ENCODE measurements at regions not wholly inside any gene's neighbourhood (a gene's known extent, or its start where the extent isn't known, plus 50 kb on each side); places are given as distances from the start of the nearest gene placed in this dataset.

DNA sequence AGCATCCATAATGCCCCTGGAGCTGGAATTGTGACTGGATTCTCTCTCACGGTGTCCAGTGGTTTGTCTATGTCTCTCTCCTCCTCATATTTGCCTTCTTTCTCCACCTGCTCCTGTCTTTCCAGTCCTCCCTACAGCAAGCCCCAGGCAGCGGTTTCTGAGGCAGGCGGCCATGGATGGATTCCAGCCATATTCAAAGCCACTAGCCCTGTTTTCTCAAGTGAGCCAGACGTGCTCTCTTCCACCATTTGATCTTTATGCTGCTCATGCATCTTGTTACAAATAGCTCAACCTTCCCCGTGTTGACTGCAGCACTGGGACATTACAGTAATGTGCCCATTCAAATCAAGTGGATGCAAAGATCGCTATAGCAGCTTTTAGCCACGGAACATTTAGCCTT, 387.2 kb upstream of the PODXL start:
- WGBS, 2 experiments (ENCODE audit: extremely low coverage in 2 of 2, insufficient read length in 1 of 2), result 64% methylated on average over 6 of the region's 7 CpGs; no CpG with 5 or more reads in 1 of the 2 experiments

More for the DNA sequence above, 387.2 kb upstream of the PODXL start:
- in situ Hi-C loops (cut with MboI; ENCODE audit: low sequenced_read_pairs), result no loop called here
- no peak overlapping the region for H2BK5ac ChIP-seq (ENCODE audit: low read depth, low read length, poor library complexity, severe bottlenecking)
- no peak overlapping the region for H2BK20ac ChIP-seq (ENCODE audit: low read depth, low read length)
- H3K36me3 ChIP-seq (ENCODE audit: control insufficient read depth, insufficient read depth, low read length), result no peaks in the 10 kb centered on the region
- H3K4me3 ChIP-seq (ENCODE audit: insufficient read depth, low read depth, low read length), result no peak overlapping the region
- H3K27ac ChIP-seq (ENCODE audit: insufficient read depth, low read length), result no peak overlapping the region
- peaks cover 6% of the 10 kb centered on the region for H3K27me3 ChIP-seq (ENCODE audit: control insufficient read depth, insufficient read depth, low read length)
- no peak overlapping the region for H2BK15ac ChIP-seq (ENCODE audit: low read depth, low read length)
- no peak overlapping the region for H3K9ac ChIP-seq (ENCODE audit: low read depth, low read length)
- H2AFZ ChIP-seq (replicated peaks; ENCODE audit: low read length, poor library complexity), result no peak overlapping the region
- no peak overlapping the region for H3K56ac ChIP-seq (ENCODE audit: extremely low read depth, insufficient read depth, low read length)
- TF ChIP-seq POLR2A (IDR thresholded peaks at IDR 0.05; ENCODE audit: low read depth, low read length) (no peak), CEBPB (IDR thresholded peaks at IDR 0.05; ENCODE audit: low read depth, low read length) (no peak)
- TF ChIP-seq, protein P1, sequence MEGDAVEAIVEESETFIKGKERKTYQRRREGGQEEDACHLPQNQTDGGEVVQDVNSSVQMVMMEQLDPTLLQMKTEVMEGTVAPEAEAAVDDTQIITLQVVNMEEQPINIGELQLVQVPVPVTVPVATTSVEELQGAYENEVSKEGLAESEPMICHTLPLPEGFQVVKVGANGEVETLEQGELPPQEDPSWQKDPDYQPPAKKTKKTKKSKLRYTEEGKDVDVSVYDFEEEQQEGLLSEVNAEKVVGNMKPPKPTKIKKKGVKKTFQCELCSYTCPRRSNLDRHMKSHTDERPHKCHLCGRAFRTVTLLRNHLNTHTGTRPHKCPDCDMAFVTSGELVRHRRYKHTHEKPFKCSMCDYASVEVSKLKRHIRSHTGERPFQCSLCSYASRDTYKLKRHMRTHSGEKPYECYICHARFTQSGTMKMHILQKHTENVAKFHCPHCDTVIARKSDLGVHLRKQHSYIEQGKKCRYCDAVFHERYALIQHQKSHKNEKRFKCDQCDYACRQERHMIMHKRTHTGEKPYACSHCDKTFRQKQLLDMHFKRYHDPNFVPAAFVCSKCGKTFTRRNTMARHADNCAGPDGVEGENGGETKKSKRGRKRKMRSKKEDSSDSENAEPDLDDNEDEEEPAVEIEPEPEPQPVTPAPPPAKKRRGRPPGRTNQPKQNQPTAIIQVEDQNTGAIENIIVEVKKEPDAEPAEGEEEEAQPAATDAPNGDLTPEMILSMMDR (conservative IDR thresholded peaks at IDR 0.05; ENCODE audit: low read depth, low read length), result no peak
- no peak overlapping the region for H3K23ac ChIP-seq (ENCODE audit: low read depth, low read length)
- H3K4ac ChIP-seq (ENCODE audit: low read depth, low read length), result no peak overlapping the region
- no peak for DNase-seq
- no peak overlapping the region for H2AK9ac ChIP-seq (replicated peaks; ENCODE audit: low read depth, low read length, poor library complexity)
- H3K9me3 ChIP-seq (ENCODE audit: control insufficient read depth, insufficient read depth, low read length), result no peaks in the 10 kb centered on the region
- H4K91ac ChIP-seq (ENCODE audit: insufficient read depth, low read depth, low read length), result no peak overlapping the region
- no peak overlapping the region for H3K14ac ChIP-seq (replicated peaks; ENCODE audit: low read depth, low read length)
- no peaks in the 10 kb centered on the region for H3K79me1 ChIP-seq (ENCODE audit: low read depth in 1 of 2, low read length in 2 of 2)
- no peak overlapping the region for H3K4me2 ChIP-seq (ENCODE audit: low read depth, low read length)
- H2BK120ac ChIP-seq (ENCODE audit: low read depth, low read length), result no peak overlapping the region
- ChIA-PET CTCF (no interaction called here), POLR2A (ENCODE audit: unreplicated experiment) (no interaction called here)
- no peak overlapping the region for H2AK5ac ChIP-seq (ENCODE audit: low read depth, low read length)
- H3K9me1 ChIP-seq (ENCODE audit: insufficient read depth, low read length), result no peaks in the 10 kb centered on the region
- BruUV-seq (replicated peaks), result no TSS peak
- dilution Hi-C loops (cut with HindIII; ENCODE audit: low sequenced_read_pairs, unreplicated experiment), result no loop called here
- H3K18ac ChIP-seq (ENCODE audit: low read depth, low read length), result no peak overlapping the region
- H4K20me1 ChIP-seq (ENCODE audit: insufficient read depth, low read length), result no peaks in the 10 kb centered on the region
- no peak overlapping the region for H4K5ac ChIP-seq (ENCODE audit: low read depth, low read length)
- intact Hi-C loops (cut with micrococcal nuclease), result loop anchor here (2.0 kb wide), 3 partner anchors 211 to 375 kb away; no protein-coding TSS in a partner anchor
- ATAC-seq (ENCODE audit: low read depth), result no peak
- no peak overlapping the region for H4K8ac ChIP-seq (ENCODE audit: low read depth in 2 of 2, low read length in 2 of 2)
- H3K4me1 ChIP-seq (ENCODE audit: control insufficient read depth, insufficient read depth, low read length), result no peaks in the 10 kb centered on the region

Data from IMR-90 (cell line).